H1 (cell line): ENCODE measurements at regions not wholly inside any gene's neighbourhood (a gene's known extent, or its start where the extent isn't known, plus 50 kb on each side); places are given as distances from the start of the nearest gene placed in this dataset.

ENCODE experiments used
- TF ChIP-seq, protein P1 (sequence below): fragments of 300-600 bp; sonication (generic); IDR thresholded peaks from 2 replicates; pipeline ENCODE4 v1.7.1; 2012; ENCODE audit warnings: low read length, moderate library complexity, mild to moderate bottlenecking, inconsistent platforms; ENCODE audit not compliant: insufficient replicate concordance

DNA sequence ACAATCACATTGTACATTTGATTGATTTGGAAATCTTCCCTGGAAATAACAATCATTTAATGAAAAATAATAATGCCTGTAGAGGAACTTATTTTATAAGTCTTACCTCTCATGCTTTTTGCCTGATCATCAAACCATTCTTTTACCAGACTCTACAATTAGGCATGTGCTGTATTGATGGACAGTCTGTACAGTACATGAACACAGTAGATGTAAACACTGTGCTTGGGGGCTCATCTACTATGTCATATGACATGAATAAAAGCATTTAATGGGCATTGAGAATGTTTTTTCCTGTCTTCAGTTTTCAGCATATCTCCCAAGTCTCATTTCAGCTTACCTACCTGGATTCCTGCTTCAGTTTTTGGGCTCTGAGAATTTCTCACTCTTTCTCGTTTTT is 1070.9 kb downstream of the STIM2 start (continued):
- TF ChIP-seq, protein P1, sequence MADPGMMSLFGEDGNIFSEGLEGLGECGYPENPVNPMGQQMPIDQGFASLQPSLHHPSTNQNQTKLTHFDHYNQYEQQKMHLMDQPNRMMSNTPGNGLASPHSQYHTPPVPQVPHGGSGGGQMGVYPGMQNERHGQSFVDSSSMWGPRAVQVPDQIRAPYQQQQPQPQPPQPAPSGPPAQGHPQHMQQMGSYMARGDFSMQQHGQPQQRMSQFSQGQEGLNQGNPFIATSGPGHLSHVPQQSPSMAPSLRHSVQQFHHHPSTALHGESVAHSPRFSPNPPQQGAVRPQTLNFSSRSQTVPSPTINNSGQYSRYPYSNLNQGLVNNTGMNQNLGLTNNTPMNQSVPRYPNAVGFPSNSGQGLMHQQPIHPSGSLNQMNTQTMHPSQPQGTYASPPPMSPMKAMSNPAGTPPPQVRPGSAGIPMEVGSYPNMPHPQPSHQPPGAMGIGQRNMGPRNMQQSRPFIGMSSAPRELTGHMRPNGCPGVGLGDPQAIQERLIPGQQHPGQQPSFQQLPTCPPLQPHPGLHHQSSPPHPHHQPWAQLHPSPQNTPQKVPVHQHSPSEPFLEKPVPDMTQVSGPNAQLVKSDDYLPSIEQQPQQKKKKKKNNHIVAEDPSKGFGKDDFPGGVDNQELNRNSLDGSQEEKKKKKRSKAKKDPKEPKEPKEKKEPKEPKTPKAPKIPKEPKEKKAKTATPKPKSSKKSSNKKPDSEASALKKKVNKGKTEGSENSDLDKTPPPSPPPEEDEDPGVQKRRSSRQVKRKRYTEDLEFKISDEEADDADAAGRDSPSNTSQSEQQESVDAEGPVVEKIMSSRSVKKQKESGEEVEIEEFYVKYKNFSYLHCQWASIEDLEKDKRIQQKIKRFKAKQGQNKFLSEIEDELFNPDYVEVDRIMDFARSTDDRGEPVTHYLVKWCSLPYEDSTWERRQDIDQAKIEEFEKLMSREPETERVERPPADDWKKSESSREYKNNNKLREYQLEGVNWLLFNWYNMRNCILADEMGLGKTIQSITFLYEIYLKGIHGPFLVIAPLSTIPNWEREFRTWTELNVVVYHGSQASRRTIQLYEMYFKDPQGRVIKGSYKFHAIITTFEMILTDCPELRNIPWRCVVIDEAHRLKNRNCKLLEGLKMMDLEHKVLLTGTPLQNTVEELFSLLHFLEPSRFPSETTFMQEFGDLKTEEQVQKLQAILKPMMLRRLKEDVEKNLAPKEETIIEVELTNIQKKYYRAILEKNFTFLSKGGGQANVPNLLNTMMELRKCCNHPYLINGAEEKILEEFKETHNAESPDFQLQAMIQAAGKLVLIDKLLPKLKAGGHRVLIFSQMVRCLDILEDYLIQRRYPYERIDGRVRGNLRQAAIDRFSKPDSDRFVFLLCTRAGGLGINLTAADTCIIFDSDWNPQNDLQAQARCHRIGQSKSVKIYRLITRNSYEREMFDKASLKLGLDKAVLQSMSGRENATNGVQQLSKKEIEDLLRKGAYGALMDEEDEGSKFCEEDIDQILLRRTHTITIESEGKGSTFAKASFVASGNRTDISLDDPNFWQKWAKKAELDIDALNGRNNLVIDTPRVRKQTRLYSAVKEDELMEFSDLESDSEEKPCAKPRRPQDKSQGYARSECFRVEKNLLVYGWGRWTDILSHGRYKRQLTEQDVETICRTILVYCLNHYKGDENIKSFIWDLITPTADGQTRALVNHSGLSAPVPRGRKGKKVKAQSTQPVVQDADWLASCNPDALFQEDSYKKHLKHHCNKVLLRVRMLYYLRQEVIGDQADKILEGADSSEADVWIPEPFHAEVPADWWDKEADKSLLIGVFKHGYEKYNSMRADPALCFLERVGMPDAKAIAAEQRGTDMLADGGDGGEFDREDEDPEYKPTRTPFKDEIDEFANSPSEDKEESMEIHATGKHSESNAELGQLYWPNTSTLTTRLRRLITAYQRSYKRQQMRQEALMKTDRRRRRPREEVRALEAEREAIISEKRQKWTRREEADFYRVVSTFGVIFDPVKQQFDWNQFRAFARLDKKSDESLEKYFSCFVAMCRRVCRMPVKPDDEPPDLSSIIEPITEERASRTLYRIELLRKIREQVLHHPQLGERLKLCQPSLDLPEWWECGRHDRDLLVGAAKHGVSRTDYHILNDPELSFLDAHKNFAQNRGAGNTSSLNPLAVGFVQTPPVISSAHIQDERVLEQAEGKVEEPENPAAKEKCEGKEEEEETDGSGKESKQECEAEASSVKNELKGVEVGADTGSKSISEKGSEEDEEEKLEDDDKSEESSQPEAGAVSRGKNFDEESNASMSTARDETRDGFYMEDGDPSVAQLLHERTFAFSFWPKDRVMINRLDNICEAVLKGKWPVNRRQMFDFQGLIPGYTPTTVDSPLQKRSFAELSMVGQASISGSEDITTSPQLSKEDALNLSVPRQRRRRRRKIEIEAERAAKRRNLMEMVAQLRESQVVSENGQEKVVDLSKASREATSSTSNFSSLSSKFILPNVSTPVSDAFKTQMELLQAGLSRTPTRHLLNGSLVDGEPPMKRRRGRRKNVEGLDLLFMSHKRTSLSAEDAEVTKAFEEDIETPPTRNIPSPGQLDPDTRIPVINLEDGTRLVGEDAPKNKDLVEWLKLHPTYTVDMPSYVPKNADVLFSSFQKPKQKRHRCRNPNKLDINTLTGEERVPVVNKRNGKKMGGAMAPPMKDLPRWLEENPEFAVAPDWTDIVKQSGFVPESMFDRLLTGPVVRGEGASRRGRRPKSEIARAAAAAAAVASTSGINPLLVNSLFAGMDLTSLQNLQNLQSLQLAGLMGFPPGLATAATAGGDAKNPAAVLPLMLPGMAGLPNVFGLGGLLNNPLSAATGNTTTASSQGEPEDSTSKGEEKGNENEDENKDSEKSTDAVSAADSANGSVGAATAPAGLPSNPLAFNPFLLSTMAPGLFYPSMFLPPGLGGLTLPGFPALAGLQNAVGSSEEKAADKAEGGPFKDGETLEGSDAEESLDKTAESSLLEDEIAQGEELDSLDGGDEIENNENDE, result no peak
- TF ChIP-seq, all 59 proteins: peak for 0
